Osteoblast (primary cell): ENCODE measurements at regions not wholly inside any gene's neighbourhood (a gene's known extent, or its start where the extent isn't known, plus 50 kb on each side); places are given as distances from the start of the nearest gene placed in this dataset.

Experiments
- DNase-seq: peaks from one replicate; pipeline ENCODE4 v3.0.0; 2011; ENCODE audit warnings: low spot score, mixed read lengths; ENCODE audit not compliant: insufficient read length; ENCODE audit errors: missing footprints
- H2AFZ ChIP-seq: 2 replicates; pipeline ENCODE4 v1.6.0; 2011; ENCODE audit warnings: mild to moderate bottlenecking, low read length
- H3K27ac ChIP-seq: 2 replicates; pipeline ENCODE4 v1.5.1; 2011; ENCODE audit warnings: mild to moderate bottlenecking, low read depth, low read length, moderate library complexity
- H3K27me3 ChIP-seq: 2 replicates; pipeline ENCODE4 v1.6.0; 2012; ENCODE audit warnings: mild to moderate bottlenecking, control low read depth, inconsistent platforms, low read length, moderate library complexity; ENCODE audit not compliant: insufficient read depth
- H3K36me3 ChIP-seq: 2 replicates; pipeline ENCODE4 v1.5.1; 2011; ENCODE audit warnings: mild to moderate bottlenecking, low read length, control low read depth, moderate library complexity; ENCODE audit not compliant: insufficient read depth
- H3K4me1 ChIP-seq: 2 replicates; pipeline ENCODE4 v1.5.1; 2011; ENCODE audit warnings: mild to moderate bottlenecking, low read length, control low read depth, moderate library complexity; ENCODE audit not compliant: insufficient read depth
- H3K4me2 ChIP-seq: 2 replicates; pipeline ENCODE4 v1.6.0; 2011; ENCODE audit warnings: mild to moderate bottlenecking, low read length; ENCODE audit not compliant: insufficient read depth
- H3K4me3 ChIP-seq: fragments of 200-600 bp; sonication (generic); 3 replicates; pipeline ENCODE4 v1.5.1; 2012; ENCODE audit warnings: mild to moderate bottlenecking, low read length, inconsistent platforms; ENCODE audit not compliant: insufficient read depth
- H3K79me2 ChIP-seq: 2 replicates; pipeline ENCODE4 v1.6.0; 2012; ENCODE audit warnings: mild to moderate bottlenecking, low read length, control low read depth, inconsistent platforms; ENCODE audit not compliant: insufficient read depth
- H3K9me3 ChIP-seq: 2 replicates; pipeline ENCODE4 v1.5.1; 2011; ENCODE audit warnings: low read depth, low read length, control low read depth
- H4K20me1 ChIP-seq: 2 replicates; pipeline ENCODE4 v1.6.0; 2012; ENCODE audit warnings: mild to moderate bottlenecking, low read length, control low read depth; ENCODE audit not compliant: insufficient read depth
- CTCF ChIP-seq: IDR thresholded peaks from 2 replicates; pipeline ENCODE4 v1.5.1; 2011; ENCODE audit warnings: mild to moderate bottlenecking, low read depth, low read length, moderate library complexity; ENCODE audit errors: extremely low read depth

- H4K20me1 ChIP-seq, result no peaks in the 10 kb centered on the region
- H3K27ac ChIP-seq, result peak overlapping the region; percentile 54
- H3K27me3 ChIP-seq, result peaks cover 11% of the 10 kb centered on the region
- no peaks in the 10 kb centered on the region for H3K36me3 ChIP-seq
- H3K4me1 ChIP-seq, result peaks cover 18% of the 10 kb centered on the region
- peak overlapping the region; percentile 90 for H2AFZ ChIP-seq
- DNase-seq, result no peak
- no peak for TF ChIP-seq CTCF
- peak overlapping the region; percentile 73 for H3K4me2 ChIP-seq
- no peaks in the 10 kb centered on the region for H3K9me3 ChIP-seq
- no peaks in the 10 kb centered on the region for H3K79me2 ChIP-seq
- no peak overlapping the region for H3K4me3 ChIP-seq
Observed at GRCh38 chr3:194265996-194266964, 84.8 kb downstream of the CPN2 start.

- Histone ChIP-seq H4K20me1 (no peaks in the 10 kb centered on the region), H3K4me3 (no peak overlapping the region), H3K9me3 (no peaks in the 10 kb centered on the region), H3K27ac (no peak overlapping the region), H3K4me2 (no peak overlapping the region), H3K27me3 (peaks cover 6% of the 10 kb centered on the region), H3K36me3 (no peaks in the 10 kb centered on the region), H2AFZ (no peak overlapping the region), H3K4me1 (peaks cover 23% of the 10 kb centered on the region), H3K79me2 (no peaks in the 10 kb centered on the region)
- TF ChIP-seq CTCF, result no peak
- DNase-seq, result no peak
Observed at GRCh38 chr3:194267744-194268653, 83.1 kb downstream of the CPN2 start.

GRCh38 chr3:194268654-194269512, 82.2 kb downstream of the CPN2 start:
- DNase-seq, result peak; percentile 72
- Histone ChIP-seq H3K27me3 (no peaks in the 10 kb centered on the region), H3K36me3 (no peaks in the 10 kb centered on the region), H3K79me2 (no peaks in the 10 kb centered on the region), H3K4me3 (no peak overlapping the region), H3K4me2 (no peak overlapping the region), H2AFZ (peak overlapping the region; percentile 36), H4K20me1 (no peaks in the 10 kb centered on the region), H3K9me3 (no peaks in the 10 kb centered on the region), H3K27ac (no peak overlapping the region), H3K4me1 (peaks cover 23% of the 10 kb centered on the region)
- TF ChIP-seq CTCF, result no peak
